ENCODE measurements at regions not wholly inside any gene's neighbourhood (a gene's known extent, or its start where the extent isn't known, plus 50 kb on each side); places are given as distances from the start of the nearest gene placed in this dataset.

DNA sequence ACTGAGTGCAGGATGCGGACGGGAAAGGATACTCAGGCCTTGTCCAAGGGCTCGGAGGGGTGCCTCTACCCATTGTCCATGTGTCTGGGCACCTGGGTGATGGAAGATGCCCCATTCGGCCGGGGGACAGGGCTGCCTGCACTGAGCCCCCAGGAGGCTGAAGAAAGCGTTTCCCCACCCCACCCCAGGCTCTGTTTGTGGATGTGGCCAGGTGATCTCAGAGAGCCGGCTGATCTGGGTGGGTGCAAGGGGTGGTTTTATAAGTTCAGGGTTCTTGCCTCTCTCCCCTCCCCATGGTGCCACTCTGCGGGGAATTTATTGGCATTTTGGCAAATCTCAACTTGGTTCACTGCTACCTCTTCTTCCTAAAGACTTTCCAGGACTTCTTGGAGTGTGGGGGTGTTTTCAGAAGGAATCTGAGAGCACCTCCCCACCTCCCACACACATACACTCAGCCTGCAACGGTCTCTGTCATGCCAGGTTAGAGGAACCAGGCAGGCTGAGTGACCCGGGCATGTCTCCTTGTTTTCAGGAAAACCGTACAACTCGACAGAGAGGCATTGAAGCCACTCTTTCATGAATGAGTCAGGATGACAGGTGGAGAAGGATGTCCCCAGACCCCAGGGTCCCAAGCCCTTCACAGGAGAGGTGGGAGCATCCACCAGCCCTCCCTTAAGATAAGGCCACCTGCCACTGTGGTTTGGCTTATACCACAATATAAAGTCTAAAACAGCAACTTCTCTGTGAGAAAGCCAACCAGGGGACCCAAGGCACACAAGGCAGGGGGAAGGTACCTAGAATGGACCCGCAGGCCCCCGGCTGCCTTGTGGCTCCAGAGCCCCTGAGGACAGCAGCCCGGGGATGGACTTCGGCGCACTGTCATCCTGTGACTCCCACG lies 174.9 kb downstream of the ETS2 start:
- DNase-seq, result no peak

GRCh38 chr21:38979271-38980121 lies 173.8 kb downstream of the ETS2 start:
- no peak for DNase-seq

DNA sequence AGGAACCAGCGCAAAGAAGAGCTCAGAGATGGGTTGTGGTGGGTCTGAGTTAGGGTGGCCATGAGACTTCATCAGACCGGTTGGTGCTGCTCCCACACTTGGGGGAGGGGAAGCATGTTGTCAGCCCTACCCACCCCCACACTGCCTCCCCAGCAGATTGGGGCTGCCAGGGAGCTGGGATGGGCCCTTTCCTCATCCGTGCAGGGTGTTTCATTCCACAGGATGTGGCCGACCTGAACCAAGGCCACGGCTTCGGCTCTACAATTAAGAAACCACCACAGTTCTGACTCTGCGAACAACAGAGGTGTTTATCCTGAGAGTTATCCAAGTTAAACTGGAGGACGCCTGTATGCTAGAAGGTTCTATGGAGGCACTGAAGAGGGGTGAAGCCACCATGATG lies 171.2 kb downstream of the ETS2 start:
- no peak for DNase-seq

- DNase-seq, result no peak
Measured at GRCh38 chr21:38973552-38973951, 167.8 kb downstream of the ETS2 start.

GRCh38 chr21:38972078-38972477 lies 166.3 kb downstream of the ETS2 start:
- DNase-seq, result no peak

- DNase-seq, result no peak
Measured at GRCh38 chr21:38970765-38971164, 165.0 kb downstream of the ETS2 start.

DNA sequence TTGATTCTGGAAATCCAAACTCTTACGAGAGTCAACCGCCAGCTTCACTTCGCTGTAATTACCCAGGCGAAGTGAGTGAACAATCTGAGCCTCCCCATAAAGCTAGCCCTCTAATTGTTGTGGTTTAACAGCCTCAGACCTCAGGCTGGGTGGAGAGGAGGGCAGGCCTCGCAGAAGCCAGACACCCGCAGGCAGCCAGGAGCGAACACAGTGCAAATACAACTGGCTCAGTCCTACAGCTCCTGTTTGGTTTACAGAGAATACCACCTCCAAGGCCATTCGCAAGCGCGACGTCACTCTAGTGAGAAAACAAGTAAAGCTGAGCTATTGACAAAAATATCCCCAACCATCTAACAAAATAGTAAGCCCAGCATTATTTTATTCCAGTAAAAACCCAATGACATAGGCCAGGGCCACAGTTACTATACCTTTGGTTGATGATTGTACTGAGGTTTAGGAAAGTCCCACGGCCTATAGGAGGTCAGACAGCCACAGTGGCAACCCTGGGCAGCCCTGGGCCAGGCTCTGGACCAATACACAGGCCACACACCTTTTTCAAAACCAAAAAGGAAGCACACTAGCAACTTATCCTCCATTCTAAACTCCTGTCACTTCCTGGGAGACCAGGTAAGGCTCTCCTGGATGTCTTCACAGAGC lies 163.3 kb downstream of the ETS2 start:
- no peak for DNase-seq

DNA sequence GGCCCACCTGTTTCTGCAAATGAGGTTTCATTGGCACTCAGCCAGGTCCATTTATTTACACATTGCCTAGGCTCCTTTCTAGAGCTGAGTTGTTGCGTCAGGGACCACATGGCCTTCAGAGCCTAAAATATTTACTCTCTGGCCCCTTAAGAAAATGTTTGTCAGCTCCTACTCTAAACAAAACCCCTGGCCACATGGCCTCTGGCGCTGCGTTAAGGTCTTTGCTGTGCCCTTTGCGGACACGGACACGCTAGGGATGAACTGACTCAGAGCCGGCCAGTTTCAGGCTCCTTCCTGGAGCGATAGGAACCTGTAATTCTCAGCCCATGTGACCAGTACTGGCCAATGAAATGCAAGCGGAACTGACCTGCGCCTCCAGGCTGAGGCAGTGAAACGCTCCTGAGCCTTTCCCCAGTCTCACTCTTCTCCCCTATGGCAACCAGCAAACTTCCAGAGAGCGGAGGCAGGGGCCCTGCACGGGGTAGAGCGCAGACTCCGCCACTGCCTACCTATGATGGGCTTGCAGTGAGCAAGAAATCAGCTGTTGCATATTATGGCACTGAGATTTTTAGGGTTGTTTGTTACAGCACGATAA lies 160.3 kb downstream of the ETS2 start:
- no peak for DNase-seq

DNA sequence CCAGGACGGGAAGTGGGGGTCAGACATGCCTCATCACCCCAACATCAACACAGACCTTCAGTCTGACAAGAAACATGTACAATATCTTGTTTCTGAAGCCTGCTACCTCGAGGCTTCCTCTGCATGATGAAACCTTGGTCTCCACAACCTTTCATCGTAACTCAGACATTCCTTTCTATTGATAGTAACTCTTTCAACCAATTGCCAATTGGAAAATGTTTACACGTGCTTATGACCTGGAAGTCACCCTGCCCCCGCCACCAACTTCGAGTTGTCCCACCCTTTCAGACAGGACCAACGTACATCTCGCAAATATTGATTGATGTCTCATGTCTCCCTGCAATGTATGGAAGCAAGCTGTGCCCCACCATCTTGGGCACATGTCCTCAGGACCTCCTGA lies 159.5 kb downstream of the ETS2 start:
- no peak for DNase-seq

- DNase-seq, result no peak
Measured at GRCh38 chr21:38963006-38963405, 157.3 kb downstream of the ETS2 start.

DNA sequence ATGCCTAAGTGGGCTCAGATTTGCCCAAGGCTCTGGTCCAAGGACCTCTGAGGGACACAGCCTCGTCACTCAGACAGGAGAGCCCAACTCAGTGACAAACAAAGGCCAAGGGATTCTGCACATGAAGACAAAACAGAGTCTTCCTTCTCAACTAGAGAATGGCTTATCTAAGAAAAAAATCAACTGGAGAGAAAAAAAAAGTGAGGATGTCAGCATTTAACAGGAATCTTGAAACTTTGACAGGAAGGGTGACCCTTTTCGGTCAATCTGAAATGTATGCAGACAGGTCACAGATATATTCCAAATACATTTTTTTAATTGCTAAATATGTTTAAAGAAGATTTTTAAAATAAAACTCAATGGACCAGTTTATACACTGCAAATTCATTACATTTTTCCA lies 154.5 kb downstream of the ETS2 start:
- DNase-seq, result no peak

- DNase-seq, result no peak
Measured at GRCh38 chr21:38959692-38960061, 153.9 kb downstream of the ETS2 start.

DNA sequence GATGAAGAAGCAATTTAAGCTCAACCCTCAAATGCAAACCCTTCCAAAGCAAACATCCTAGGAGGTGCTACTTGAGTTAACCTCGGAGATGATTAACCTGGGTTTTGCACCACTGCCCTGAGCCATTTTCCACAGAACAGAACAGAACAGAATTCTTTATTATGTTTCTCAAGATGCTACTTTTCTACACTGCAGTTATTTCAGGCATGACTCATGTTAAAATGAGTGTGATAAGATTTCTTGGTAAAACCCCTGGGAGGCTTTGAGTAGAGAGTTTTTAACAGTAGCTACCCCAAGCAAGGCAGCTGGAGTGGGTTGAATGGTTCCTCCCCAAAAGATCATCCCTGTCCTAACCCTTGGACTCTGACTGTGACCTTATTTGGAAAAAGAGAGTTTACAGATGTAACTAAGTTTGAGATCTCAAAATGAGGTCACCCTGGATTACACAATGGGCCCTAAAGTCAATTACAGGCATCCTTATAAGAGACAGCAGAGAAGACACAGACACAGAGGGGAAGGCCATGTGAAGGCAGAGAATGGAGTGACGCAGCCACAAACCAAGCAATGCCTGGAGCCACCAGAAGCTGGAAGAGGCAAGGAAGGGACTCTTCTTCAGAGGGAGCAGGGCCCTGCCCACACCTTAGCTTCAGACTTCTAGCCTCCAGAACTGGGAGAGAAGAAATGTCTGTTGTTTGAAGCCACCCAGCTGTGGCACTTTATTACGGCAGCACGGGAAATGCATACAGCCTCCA lies 153.4 kb downstream of the ETS2 start:
- no peak for DNase-seq

- no peak for DNase-seq
Measured at GRCh38 chr21:38958323-38958705, 152.6 kb downstream of the ETS2 start.

DNA sequence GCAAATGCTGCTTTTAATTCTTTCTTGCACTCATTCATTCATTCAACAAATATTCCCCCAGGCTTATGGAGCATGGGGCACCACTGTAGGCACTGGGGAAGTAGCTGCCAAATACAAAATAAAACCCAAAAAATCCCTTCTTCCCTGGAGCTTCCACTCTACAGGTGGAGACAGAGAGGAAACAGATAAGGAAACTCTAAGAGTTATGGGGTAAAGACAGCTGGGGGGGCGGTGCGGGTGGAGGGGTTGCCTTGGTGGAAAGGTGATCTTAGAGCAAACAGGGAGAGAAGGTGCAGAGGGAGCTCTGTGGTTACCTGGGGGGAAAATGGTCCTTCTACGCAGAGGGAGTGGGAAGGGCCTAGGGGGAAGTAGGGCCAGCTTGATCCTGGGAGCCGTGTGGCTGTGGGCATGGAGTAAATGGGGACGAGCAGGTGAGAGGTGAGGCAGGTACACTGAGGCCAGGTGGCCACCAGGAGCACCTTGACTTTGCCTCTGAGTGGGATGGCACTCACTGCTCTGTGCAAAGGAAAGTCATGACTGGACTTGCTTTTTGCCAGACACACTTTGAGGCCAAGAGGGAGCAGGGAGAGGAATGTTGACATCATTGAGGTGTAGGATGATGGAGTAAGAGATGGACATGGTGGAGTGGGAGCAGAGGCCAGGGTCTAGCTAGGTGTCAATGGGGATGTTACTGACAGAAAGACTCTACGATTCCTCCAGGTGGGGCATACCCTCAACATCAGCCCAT lies 152.0 kb downstream of the ETS2 start:
- no peak for DNase-seq

GRCh38 chr21:38956856-38957571 lies 151.3 kb downstream of the ETS2 start:
- no peak for DNase-seq

GRCh38 chr21:38956521-38956855 lies 150.8 kb downstream of the ETS2 start:
- no peak for DNase-seq

DNA sequence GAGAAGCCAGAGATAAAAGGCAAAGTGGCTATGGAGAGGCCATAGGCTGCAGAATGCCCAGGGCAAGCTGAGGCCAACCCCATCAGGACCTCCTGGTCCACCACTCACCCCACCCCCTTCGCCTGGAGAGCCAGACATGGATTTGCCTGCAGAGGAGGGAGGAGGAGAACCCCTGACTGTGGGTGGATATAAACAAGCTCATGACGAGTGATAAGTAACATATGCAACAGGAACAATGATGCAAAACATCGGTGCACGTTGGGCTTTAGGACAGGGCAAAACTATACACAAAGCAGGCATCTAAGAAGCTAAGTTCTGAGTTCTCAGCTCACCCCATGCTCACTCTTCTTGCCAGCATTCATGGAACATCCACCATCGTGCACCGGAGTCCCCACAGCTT lies 150.3 kb downstream of the ETS2 start:
- no peak for DNase-seq

DNA sequence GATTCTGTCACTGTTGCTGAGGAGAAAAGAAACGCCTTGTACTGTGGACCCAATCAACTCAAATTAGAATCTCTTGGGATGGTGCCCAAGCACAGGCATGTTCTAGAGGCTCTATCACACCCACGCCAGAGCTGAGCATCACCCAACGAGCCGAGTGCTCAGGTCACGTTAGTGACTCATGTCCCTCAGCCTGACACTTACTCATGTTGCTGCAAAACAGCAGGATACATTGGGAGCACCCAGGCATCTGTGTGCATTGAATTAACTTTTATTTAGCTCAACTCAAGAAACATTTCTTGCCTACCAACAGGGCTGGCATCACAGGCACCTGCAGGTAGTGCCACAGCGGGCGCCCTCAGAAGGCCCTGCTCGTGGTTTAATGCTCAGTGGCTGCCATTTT lies 149.8 kb downstream of the ETS2 start:
- DNase-seq, result no peak

DNA sequence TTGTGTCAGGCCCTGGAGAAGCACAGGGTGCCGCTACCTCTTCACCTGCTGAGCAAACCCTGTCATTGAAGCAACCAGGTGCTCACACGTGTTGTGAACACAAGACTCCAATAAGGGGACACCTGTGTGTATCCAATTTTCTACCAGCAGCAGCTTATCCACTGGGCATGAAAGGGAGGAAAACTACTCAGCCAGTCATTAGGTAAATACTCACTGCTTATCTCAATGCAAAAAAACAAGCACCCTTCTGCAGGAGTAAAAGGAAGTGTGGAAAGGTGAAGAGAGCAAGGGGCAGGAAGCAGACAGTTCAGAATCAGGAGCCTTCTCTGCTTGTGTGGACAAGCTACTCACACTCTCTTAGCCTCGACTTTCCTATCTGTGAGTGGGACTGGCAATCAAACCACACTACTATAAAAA lies 148.9 kb downstream of the ETS2 start:
- no peak for DNase-seq

DNA sequence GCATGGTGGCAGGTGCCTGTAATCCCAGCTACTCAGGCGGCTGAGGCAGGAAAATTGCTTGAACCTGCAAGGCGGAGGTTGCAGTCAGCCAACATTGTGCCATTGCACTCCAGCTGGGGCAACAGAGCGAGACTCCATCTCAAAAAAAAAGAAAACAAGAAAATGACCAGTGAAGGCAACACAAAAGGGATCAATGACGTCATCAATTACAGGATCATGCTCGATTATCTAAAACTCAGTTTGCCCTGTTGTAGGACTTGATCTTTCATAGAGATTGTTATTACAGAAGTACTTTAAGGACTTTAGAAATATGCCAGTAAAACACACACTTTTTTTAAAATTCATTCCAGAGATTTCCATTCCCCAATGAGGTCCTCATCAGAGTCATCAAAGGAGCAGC lies 147.8 kb downstream of the ETS2 start:
- no peak for DNase-seq

Measured in activated CD4-positive, alpha-beta T cell treated with anti-CD3 and anti-CD28 coated beads, Interleukin-2, amount 50 U/mL, for 48 hours (primary cell).